Karpas-422 (cell line): ENCODE measurements at regions not wholly inside any gene's neighbourhood (a gene's known extent, or its start where the extent isn't known, plus 50 kb on each side); places are given as distances from the start of the nearest gene placed in this dataset.

ENCODE experiments used
- DNase-seq: peaks from one replicate; pipeline ENCODE4 v3.0.0-alpha.2; 2015
- H2AFZ ChIP-seq: fragments of 200-600 bp; sonication (generic); 2 replicates; pipeline ENCODE4 v1.6.1; 2014; ENCODE audit warnings: antibody characterized with exemption, low read length, mixed read lengths
- H3K27ac ChIP-seq: fragments of 200-600 bp; sonication (generic); 2 replicates; pipeline ENCODE4 v1.5.1; 2014; ENCODE audit warnings: mild to moderate bottlenecking, low read length, moderate library complexity
- H3K27me3 ChIP-seq: fragments of 200-600 bp; sonication (generic); 2 replicates; pipeline ENCODE4 v1.6.1; 2014; ENCODE audit warnings: low read length, mixed read lengths
- H3K36me3 ChIP-seq: fragments of 200-600 bp; sonication (generic); 2 replicates; pipeline ENCODE4 v1.6.1; 2014; ENCODE audit warnings: low read length, mixed read lengths; ENCODE audit not compliant: insufficient read depth
- H3K4me1 ChIP-seq: fragments of 200-600 bp; sonication (generic); 2 replicates; pipeline ENCODE4 v1.6.1; 2014; ENCODE audit warnings: mild to moderate bottlenecking, low read length, mixed read lengths
- H3K4me2 ChIP-seq: fragments of 200-600 bp; sonication (generic); 2 replicates; pipeline ENCODE4 v1.6.1; 2014; ENCODE audit warnings: low read length, low read depth, mild to moderate bottlenecking; ENCODE audit not compliant: poor library complexity, severe bottlenecking
- H3K4me3 ChIP-seq: fragments of 200-600 bp; sonication (generic); 2 replicates; pipeline ENCODE4 v1.5.1; 2014; ENCODE audit warnings: mild to moderate bottlenecking, antibody characterized with exemption, low read length, mixed read lengths
- H3K79me2 ChIP-seq: fragments of 200-600 bp; sonication (generic); 2 replicates; pipeline ENCODE4 v1.6.1; 2014; ENCODE audit warnings: mild to moderate bottlenecking, low read length, mixed read lengths
- H3K9ac ChIP-seq: fragments of 200-600 bp; sonication (generic); 2 replicates; pipeline ENCODE4 v1.6.0; 2014; ENCODE audit warnings: low read length
- H3K9me2 ChIP-seq: fragments of 200-600 bp; sonication (generic), shearing (Covaris generic); replicated peaks from 2 replicates; pipeline ENCODE4 v1.6.0; 2014; ENCODE audit warnings: mild to moderate bottlenecking, low read length, moderate library complexity; ENCODE audit not compliant: insufficient read depth
- H3K9me3 ChIP-seq: fragments of 300-700, 200-600 bp; sonication (generic); 2 replicates; pipeline ENCODE4 v1.6.1; 2014; ENCODE audit warnings: low read length, mixed read lengths
- H4K20me1 ChIP-seq: fragments of 200-600 bp; sonication (generic); 2 replicates; pipeline ENCODE4 v1.6.1; 2014; ENCODE audit warnings: mild to moderate bottlenecking, antibody characterized with exemption, low read length, low read depth; ENCODE audit not compliant: insufficient read depth

- no peaks in the 10 kb centered on the region for H3K27me3 ChIP-seq
- DNase-seq = no peak
Measured at GRCh38 chr13:60959427-60959826, 456.2 kb downstream of the PCDH20 start.

GRCh38 chr13:60957816-60958215, 457.8 kb downstream of the PCDH20 start:
- no peaks in the 10 kb centered on the region for H4K20me1 ChIP-seq
- no peaks in the 10 kb centered on the region for H3K9me3 ChIP-seq
- H3K36me3 ChIP-seq = no peaks in the 10 kb centered on the region
- H3K4me3 ChIP-seq = no peak overlapping the region
- H3K27ac ChIP-seq = no peak overlapping the region
- DNase-seq = no peak
- H3K9me2 ChIP-seq = 0 out of 2 replicates have a peak, but pooled peaks cover 2% of the 10 kb centered on the region
- no peak overlapping the region for H3K9ac ChIP-seq
- H3K79me2 ChIP-seq = no peaks in the 10 kb centered on the region
- H3K4me2 ChIP-seq = no peak overlapping the region
- H3K4me1 ChIP-seq = no peaks in the 10 kb centered on the region
- H2AFZ ChIP-seq = no peak overlapping the region
- no peaks in the 10 kb centered on the region for H3K27me3 ChIP-seq

More at GRCh38 chr13:60959427-60959826, 456.2 kb downstream of the PCDH20 start:
- H3K4me1 ChIP-seq = no peaks in the 10 kb centered on the region
- H3K27ac ChIP-seq = no peak overlapping the region
- H3K79me2 ChIP-seq = no peaks in the 10 kb centered on the region
- H3K4me3 ChIP-seq = no peak overlapping the region
- 0 out of 2 replicates have a peak, but pooled peaks cover 2% of the 10 kb centered on the region for H3K9me2 ChIP-seq
- no peak overlapping the region for H3K4me2 ChIP-seq
- no peaks in the 10 kb centered on the region for H3K36me3 ChIP-seq
- H3K9me3 ChIP-seq = no peaks in the 10 kb centered on the region
- H4K20me1 ChIP-seq = no peaks in the 10 kb centered on the region
- H3K9ac ChIP-seq = no peak overlapping the region
- no peak overlapping the region for H2AFZ ChIP-seq

GRCh38 chr13:60945396-60945795, 470.3 kb downstream of the PCDH20 start:
- Histone ChIP-seq H3K79me2 (no peaks in the 10 kb centered on the region), H3K4me2 (no peak overlapping the region), H4K20me1 (no peaks in the 10 kb centered on the region), H2AFZ (no peak overlapping the region), H3K4me1 (no peaks in the 10 kb centered on the region), H3K36me3 (no peaks in the 10 kb centered on the region), H3K27me3 (no peaks in the 10 kb centered on the region), H3K4me3 (no peak overlapping the region), H3K27ac (no peak overlapping the region), H3K9ac (no peak overlapping the region), H3K9me2 (0 out of 2 replicates have a peak, but pooled peaks cover 3% of the 10 kb centered on the region), H3K9me3 (no peaks in the 10 kb centered on the region)
- no peak for DNase-seq

- Histone ChIP-seq H3K36me3 (no peaks in the 10 kb centered on the region), H2AFZ (no peak overlapping the region), H3K9ac (no peak overlapping the region), H3K27me3 (no peaks in the 10 kb centered on the region), H3K4me2 (no peak overlapping the region), H3K79me2 (no peaks in the 10 kb centered on the region), H3K4me3 (no peak overlapping the region), H3K4me1 (no peaks in the 10 kb centered on the region), H4K20me1 (no peaks in the 10 kb centered on the region), H3K9me2 (0 out of 2 replicates have a peak, but pooled peaks cover 3% of the 10 kb centered on the region), H3K27ac (no peak overlapping the region), H3K9me3 (no peaks in the 10 kb centered on the region)
- DNase-seq = no peak
Measured at GRCh38 chr13:60944863-60945262, 470.8 kb downstream of the PCDH20 start.

- H3K4me1 ChIP-seq = no peaks in the 10 kb centered on the region
- no peaks in the 10 kb centered on the region for H3K79me2 ChIP-seq
- no peaks in the 10 kb centered on the region for H3K36me3 ChIP-seq
- H3K27ac ChIP-seq = no peak overlapping the region
- no peaks in the 10 kb centered on the region for H3K9me2 ChIP-seq
- no peak overlapping the region for H3K4me2 ChIP-seq
- no peak overlapping the region for H3K4me3 ChIP-seq
- H2AFZ ChIP-seq = no peak overlapping the region
- no peaks in the 10 kb centered on the region for H3K9me3 ChIP-seq
- H3K27me3 ChIP-seq = no peaks in the 10 kb centered on the region
- H3K9ac ChIP-seq = no peak overlapping the region
- DNase-seq = no peak
- H4K20me1 ChIP-seq = no peaks in the 10 kb centered on the region
Measured at GRCh38 chr13:60944016-60944415, 471.6 kb downstream of the PCDH20 start.

GRCh38 chr13:60936281-60936680, 479.4 kb downstream of the PCDH20 start:
- H3K4me3 ChIP-seq = no peak overlapping the region
- no peaks in the 10 kb centered on the region for H3K9me3 ChIP-seq
- H4K20me1 ChIP-seq = no peaks in the 10 kb centered on the region
- no peak overlapping the region for H3K9ac ChIP-seq
- no peaks in the 10 kb centered on the region for H3K27me3 ChIP-seq
- H3K79me2 ChIP-seq = no peaks in the 10 kb centered on the region
- no peaks in the 10 kb centered on the region for H3K36me3 ChIP-seq
- no peak overlapping the region for H2AFZ ChIP-seq
- no peaks in the 10 kb centered on the region for H3K9me2 ChIP-seq
- H3K27ac ChIP-seq = no peak overlapping the region
- no peak overlapping the region for H3K4me2 ChIP-seq
- H3K4me1 ChIP-seq = no peaks in the 10 kb centered on the region
- DNase-seq = no peak

- H3K27me3 ChIP-seq = no peaks in the 10 kb centered on the region
- no peaks in the 10 kb centered on the region for H3K9me2 ChIP-seq
- H3K79me2 ChIP-seq = no peaks in the 10 kb centered on the region
- H3K4me3 ChIP-seq = no peak overlapping the region
- no peaks in the 10 kb centered on the region for H3K36me3 ChIP-seq
- no peak overlapping the region for H3K9ac ChIP-seq
- H4K20me1 ChIP-seq = no peaks in the 10 kb centered on the region
- no peak overlapping the region for H3K27ac ChIP-seq
- no peaks in the 10 kb centered on the region for H3K4me1 ChIP-seq
- no peaks in the 10 kb centered on the region for H3K9me3 ChIP-seq
- DNase-seq = no peak
- no peak overlapping the region for H3K4me2 ChIP-seq
- no peak overlapping the region for H2AFZ ChIP-seq
Measured at GRCh38 chr13:60933638-60934037, 482.0 kb downstream of the PCDH20 start.

GRCh38 chr13:60931858-60932546, 483.6 kb downstream of the PCDH20 start:
- no peak overlapping the region for H2AFZ ChIP-seq
- no peaks in the 10 kb centered on the region for H3K27me3 ChIP-seq
- no peaks in the 10 kb centered on the region for H3K36me3 ChIP-seq
- no peaks in the 10 kb centered on the region for H3K9me3 ChIP-seq
- no peak overlapping the region for H3K4me2 ChIP-seq
- H3K9me2 ChIP-seq = no peaks in the 10 kb centered on the region
- H3K79me2 ChIP-seq = no peaks in the 10 kb centered on the region
- no peaks in the 10 kb centered on the region for H3K4me1 ChIP-seq
- H4K20me1 ChIP-seq = no peaks in the 10 kb centered on the region
- no peak for DNase-seq
- H3K4me3 ChIP-seq = no peak overlapping the region
- no peak overlapping the region for H3K9ac ChIP-seq
- no peak overlapping the region for H3K27ac ChIP-seq
